ENCODE measurements at regions not wholly inside any gene's neighbourhood (a gene's known extent, or its start where the extent isn't known, plus 50 kb on each side); places are given as distances from the start of the nearest gene placed in this dataset.

- TF ChIP-seq POLR2A (IDR thresholded peaks at IDR 0.05) (no peak), CTCF (IDR thresholded peaks at IDR 0.05 in 4 of 5, conservative IDR thresholded peaks at IDR 0.05 in 1 of 5) (no peak)
Measured at GRCh38 chr2:187815113-187815512, 260.9 kb upstream of the TFPI start.

All from gastrocnemius medialis (tissue), 4 donors.